Suprapubic skin (tissue), 4 donors: ENCODE measurements at regions not wholly inside any gene's neighbourhood (a gene's known extent, or its start where the extent isn't known, plus 50 kb on each side); places are given as distances from the start of the nearest gene placed in this dataset.
A peak's percentile ranks its signal among the peaks of the same experiment; 100 is the strongest.

Experiments
- DNase-seq, 2 donors: peaks; one replicate each; pipeline ENCODE4 v3.0.0-alpha.2; 2019; ENCODE audit warnings: low spot score in 2 of 2
- H3K27ac ChIP-seq: fragments of 200-600 bp; sonication (generic); one replicate; pipeline ENCODE4 v1.5.1; 2019
- H3K27me3 ChIP-seq: fragments of 200-600 bp; sonication (generic); one replicate; pipeline ENCODE4 v1.5.1; 2019
- H3K36me3 ChIP-seq: fragments of 200-600 bp; sonication (generic); one replicate; pipeline ENCODE4 v1.5.1; 2019
- H3K4me1 ChIP-seq: fragments of 200-600 bp; sonication (generic); one replicate; pipeline ENCODE4 v1.5.1; 2019
- H3K4me3 ChIP-seq: fragments of 200-600 bp; sonication (generic); one replicate; pipeline ENCODE4 v1.5.1; 2019; ENCODE audit warnings: mild to moderate bottlenecking
- H3K9me3 ChIP-seq: fragments of 200-600 bp; sonication (generic); one replicate; pipeline ENCODE4 v1.5.1; 2019
- CTCF ChIP-seq, 2 donors: fragments of 200-600 bp in 1 of 2; fragments of 450-650 bp in 1 of 2; sonication (generic) in 1 of 2; IDR thresholded peaks; one replicate each; pipeline ENCODE4 v1.5.1; 2016 to 2019; ENCODE audit warnings: antibody characterized with exemption in 2 of 2, mild to moderate bottlenecking in 1 of 2, moderate library complexity in 1 of 2
- EP300 ChIP-seq: sonication (generic); formaldehyde crosslinking; IDR thresholded peaks from one replicate; pipeline ENCODE4 v1.6.1; 2017; ENCODE audit warnings: antibody characterized with exemption
- POLR2A ChIP-seq, 2 donors: fragments of 450-650 bp; IDR thresholded peaks; one replicate each; pipeline ENCODE4 v1.6.1; 2017; ENCODE audit warnings: antibody characterized with exemption in 2 of 2, mild to moderate bottlenecking in 2 of 2, moderate library complexity in 2 of 2
- POLR2AphosphoS5 ChIP-seq, 3 donors: sonication (generic); formaldehyde crosslinking; IDR thresholded peaks; one replicate each; pipeline ENCODE4 v1.6.1; 2017; ENCODE audit warnings: antibody characterized with exemption in 3 of 3
- WGBS: methylation state at CpG from one replicate; pipeline ENCODE4 v1.1.5; 2018; 5-methylcytosine and 5-hydroxymethylcytosine counted together

DNA sequence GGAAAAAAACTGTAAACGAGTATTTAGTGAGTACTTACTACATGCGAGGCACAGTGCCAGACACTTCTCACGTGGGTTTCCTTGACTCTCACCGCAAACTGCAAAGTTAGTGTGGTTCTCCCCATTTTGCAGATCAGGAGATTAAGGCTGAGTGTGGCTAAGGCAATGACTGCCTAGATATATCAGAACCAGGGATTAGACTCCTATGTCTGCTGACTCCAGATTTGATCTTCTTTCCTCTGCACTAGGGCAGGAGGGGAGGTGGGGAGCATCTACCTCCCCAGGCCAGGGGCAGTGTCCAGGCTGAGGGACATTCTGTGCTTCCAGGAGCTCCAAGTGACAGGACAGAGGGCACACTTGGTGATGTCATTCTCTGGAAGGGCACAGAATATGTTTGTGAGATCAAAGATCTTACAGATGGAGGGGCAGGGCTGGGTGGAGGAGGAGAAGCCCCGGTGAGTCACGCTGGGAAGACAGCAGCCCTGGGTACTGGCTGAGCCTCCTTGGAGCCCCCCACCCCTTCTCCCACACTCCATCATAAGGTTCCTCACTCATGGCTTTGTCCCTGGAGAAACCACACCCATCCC is 92.4 kb downstream of the RHOB start:
- H3K4me1 ChIP-seq = peaks cover 79% of the 10 kb centered on the region
- no peaks in the 10 kb centered on the region for H3K36me3 ChIP-seq
- TF ChIP-seq EP300 (no peak), POLR2AphosphoS5 (IDR thresholded peaks at IDR 0.05) (peak in 1 of 3 donors; percentile 33), CTCF (IDR thresholded peaks at IDR 0.05) (no peak), POLR2A (IDR thresholded peaks at IDR 0.05) (no peak)
- WGBS = 60% methylated on average over 6 of the region's 6 CpGs
- no peaks in the 10 kb centered on the region for H3K9me3 ChIP-seq
- no peaks in the 10 kb centered on the region for H3K27me3 ChIP-seq
- no peak for DNase-seq
- peak overlapping the region; percentile 88 for H3K27ac ChIP-seq
- no peak overlapping the region for H3K4me3 ChIP-seq

DNA sequence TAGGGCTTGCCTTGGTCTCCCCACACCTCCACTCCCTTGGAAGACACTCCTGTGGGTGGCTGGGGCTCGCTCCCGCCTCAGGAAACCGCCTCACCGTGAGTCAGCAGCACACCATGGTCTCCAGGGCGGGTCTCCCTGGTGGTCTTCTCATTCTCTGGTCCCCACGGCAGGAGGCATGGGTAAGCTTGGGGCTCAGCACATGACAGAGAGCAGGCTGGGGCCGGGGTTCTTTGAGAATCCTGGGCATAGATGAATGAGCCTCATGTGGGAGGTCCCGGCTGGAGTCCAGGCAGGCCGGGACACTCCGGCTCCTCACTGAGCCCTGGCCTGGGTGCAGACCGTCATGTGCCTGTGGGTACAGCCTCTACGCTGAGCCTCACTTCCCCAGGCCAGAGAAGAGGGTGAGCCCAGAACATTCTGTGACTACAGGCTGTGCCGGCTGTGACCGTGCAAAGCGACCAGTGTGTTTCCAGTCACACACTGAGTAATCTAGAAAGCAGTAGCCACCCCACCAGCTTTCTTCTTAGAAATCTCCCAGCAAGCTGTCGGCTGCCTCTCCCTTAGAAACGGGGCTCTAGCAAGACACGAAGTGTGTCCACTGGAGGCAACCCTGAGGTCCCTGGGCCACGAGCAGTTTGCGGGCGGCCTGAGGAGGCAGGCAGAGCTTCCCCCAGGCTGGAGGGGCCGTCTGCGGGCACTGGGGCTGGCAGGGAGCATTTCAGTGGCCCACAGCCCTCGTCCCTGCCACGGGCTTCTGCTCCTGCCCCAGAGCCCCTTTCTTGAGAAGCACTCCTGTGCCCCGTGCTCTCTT is 93.1 kb downstream of the RHOB start:
- Histone ChIP-seq H3K27me3 (no peaks in the 10 kb centered on the region), H3K9me3 (no peaks in the 10 kb centered on the region), H3K4me3 (no peak overlapping the region), H3K27ac (peak overlapping the region; percentile 88), H3K4me1 (peaks cover 79% of the 10 kb centered on the region), H3K36me3 (no peaks in the 10 kb centered on the region)
- WGBS = 70% methylated on average over 3 of the region's 26 CpGs
- DNase-seq = peak; percentile 84 to 89
- TF ChIP-seq POLR2A (IDR thresholded peaks at IDR 0.05) (peak in 1 of 2 donors; percentile 17), CTCF (IDR thresholded peaks at IDR 0.05) (no peak), POLR2AphosphoS5 (IDR thresholded peaks at IDR 0.05) (peak in 2 of 3 donors; percentile 49 to 89)

GRCh38 chr2:20540587-20541293 is 93.9 kb downstream of the RHOB start:
- WGBS = 67% methylated on average over 16 of the region's 16 CpGs
- DNase-seq = no peak
- Histone ChIP-seq H3K27me3 (no peaks in the 10 kb centered on the region), H3K36me3 (no peaks in the 10 kb centered on the region), H3K4me1 (peaks cover 73% of the 10 kb centered on the region), H3K4me3 (no peak overlapping the region), H3K9me3 (no peaks in the 10 kb centered on the region), H3K27ac (peak overlapping the region; percentile 88)
- TF ChIP-seq EP300 (no peak), CTCF (IDR thresholded peaks at IDR 0.05) (no peak), POLR2A (IDR thresholded peaks at IDR 0.05) (no peak), POLR2AphosphoS5 (IDR thresholded peaks at IDR 0.05) (no peak)

- Histone ChIP-seq H3K27me3 (no peaks in the 10 kb centered on the region), H3K36me3 (no peaks in the 10 kb centered on the region), H3K4me1 (peaks cover 68% of the 10 kb centered on the region), H3K9me3 (no peaks in the 10 kb centered on the region), H3K4me3 (no peak overlapping the region), H3K27ac (peak overlapping the region; percentile 88)
- TF ChIP-seq POLR2A (IDR thresholded peaks at IDR 0.05) (no peak), EP300 (no peak), CTCF (IDR thresholded peaks at IDR 0.05) (no peak), POLR2AphosphoS5 (IDR thresholded peaks at IDR 0.05) (no peak)
- 84% methylated on average over 7 of the region's 7 CpGs for WGBS
- no peak for DNase-seq
Measured at GRCh38 chr2:20541294-20541640, 94.4 kb downstream of the RHOB start.

DNA sequence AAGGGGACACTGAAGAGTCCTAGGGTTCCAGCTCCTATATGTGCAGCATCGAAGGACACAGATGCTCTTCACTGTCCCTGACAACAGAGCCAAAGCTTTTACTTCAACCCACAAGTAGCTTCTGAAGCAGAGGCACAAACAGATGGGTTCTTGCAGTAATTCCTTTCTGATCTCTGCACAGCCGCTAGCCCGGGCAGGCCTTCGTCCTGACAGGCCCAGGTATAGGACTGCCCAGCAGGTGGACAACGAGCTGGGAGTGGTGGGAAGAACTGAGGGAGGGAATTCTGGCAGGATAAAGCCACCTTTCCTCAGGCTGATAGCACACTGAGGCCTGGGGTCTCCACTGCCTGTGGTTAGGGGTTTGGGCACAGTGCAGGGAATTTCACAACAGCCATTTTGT is 94.8 kb downstream of the RHOB start:
- no peaks in the 10 kb centered on the region for H3K27me3 ChIP-seq
- WGBS = 73% methylated on average over 5 of the region's 5 CpGs
- no peak overlapping the region for H3K4me3 ChIP-seq
- no peak for TF ChIP-seq CTCF (IDR thresholded peaks at IDR 0.05)
- TF ChIP-seq POLR2AphosphoS5 (IDR thresholded peaks at IDR 0.05) = no peak
- TF ChIP-seq EP300 = no peak
- TF ChIP-seq POLR2A (IDR thresholded peaks at IDR 0.05) = no peak
- no peak overlapping the region for H3K27ac ChIP-seq
- H3K4me1 ChIP-seq = peaks cover 64% of the 10 kb centered on the region
- no peaks in the 10 kb centered on the region for H3K36me3 ChIP-seq
- H3K9me3 ChIP-seq = no peaks in the 10 kb centered on the region
- DNase-seq = no peak
